SK-N-MC (cell line): ENCODE measurements at regions not wholly inside any gene's neighbourhood (a gene's known extent, or its start where the extent isn't known, plus 50 kb on each side); places are given as distances from the start of the nearest gene placed in this dataset.

Experiments used
- DNase-seq: peaks from one replicate; pipeline ENCODE4 v3.0.0-alpha.2; 2011; ENCODE audit warnings: low read depth, low spot score
- H3K27ac ChIP-seq: fragments of 200-600 bp; sonication (generic); 2 replicates; pipeline ENCODE4 v1.5.1; 2016; ENCODE audit warnings: mixed run types
- H3K36me3 ChIP-seq: fragments of 200-600 bp; sonication (generic); 2 replicates; pipeline ENCODE4 v1.6.1; 2017; ENCODE audit warnings: antibody characterized with exemption, low read length, mixed read lengths; ENCODE audit not compliant: insufficient read depth
- H3K4me3 ChIP-seq: fragments of 200-600 bp; sonication (generic); 2 replicates; pipeline ENCODE4 v1.5.1; 2016
- H3K9ac ChIP-seq: fragments of 200-600 bp; sonication (generic); 2 replicates; pipeline ENCODE4 v1.8.0; 2017; ENCODE audit warnings: mixed run types, mixed read lengths; ENCODE audit not compliant: insufficient read length
- H3K9me3 ChIP-seq: fragments of 200-600 bp; sonication (generic); 2 replicates; pipeline ENCODE4 v1.6.1; 2017; ENCODE audit warnings: low read depth, mild to moderate bottlenecking, antibody characterized with exemption, low read length, moderate library complexity, mixed read lengths
- EZH2 ChIP-seq: fragments of 200-600 bp; sonication (generic); IDR thresholded peaks from one replicate; pipeline ENCODE4 v1.6.1; 2017; ENCODE audit warnings: antibody characterized with exemption
- FOXP2 ChIP-seq: optimal IDR thresholded peaks from 2 replicates; pipeline ENCODE3; 2011; ENCODE audit warnings: mild to moderate bottlenecking, moderate library complexity; ENCODE audit not compliant: insufficient read depth; ENCODE audit errors: extremely low read length, control extremely low read depth
- POLR2AphosphoS5 ChIP-seq: IDR thresholded peaks from 2 replicates; pipeline ENCODE4 v1.6.1; 2012; ENCODE audit warnings: mild to moderate bottlenecking, low read depth, low read length, borderline replicate concordance

GRCh38 chrX:5236096-5236495 lies 992.6 kb downstream of the NLGN4X start:
- Histone ChIP-seq H3K9ac (no peak overlapping the region), H3K27ac (no peak overlapping the region), H3K36me3 (no peaks in the 10 kb centered on the region), H3K4me3 (no peak overlapping the region), H3K9me3 (no peaks in the 10 kb centered on the region)
- TF ChIP-seq FOXP2 (no peak), POLR2AphosphoS5 (no peak), EZH2 (no peak)
- no peak for DNase-seq

- no peak overlapping the region for H3K27ac ChIP-seq
- no peaks in the 10 kb centered on the region for H3K36me3 ChIP-seq
- DNase-seq: no peak
- no peak for TF ChIP-seq POLR2AphosphoS5
- no peak for TF ChIP-seq FOXP2
- TF ChIP-seq EZH2: no peak
- H3K9me3 ChIP-seq: no peaks in the 10 kb centered on the region
- H3K4me3 ChIP-seq: no peak overlapping the region
- H3K9ac ChIP-seq: no peak overlapping the region
These were observed 994.8 kb downstream of the NLGN4X start for GRCh38 chrX:5233830-5234229.

GRCh38 chrX:5220421-5220820 lies 1008.2 kb downstream of the NLGN4X start:
- Histone ChIP-seq H3K4me3 (no peak overlapping the region), H3K36me3 (no peaks in the 10 kb centered on the region), H3K9me3 (no peaks in the 10 kb centered on the region), H3K27ac (no peak overlapping the region), H3K9ac (no peak overlapping the region)
- DNase-seq: no peak
- no peak for TF ChIP-seq EZH2
- no peak for TF ChIP-seq FOXP2
- TF ChIP-seq POLR2AphosphoS5: no peak

- Histone ChIP-seq H3K36me3 (no peaks in the 10 kb centered on the region), H3K4me3 (no peak overlapping the region), H3K9ac (no peak overlapping the region), H3K27ac (no peak overlapping the region), H3K9me3 (no peaks in the 10 kb centered on the region)
- DNase-seq: no peak
- TF ChIP-seq POLR2AphosphoS5 (no peak), EZH2 (no peak), FOXP2 (no peak)
These were observed 1033.9 kb downstream of the NLGN4X start for GRCh38 chrX:5194806-5195205.

GRCh38 chrX:5180135-5180741 lies 1048.4 kb downstream of the NLGN4X start:
- Histone ChIP-seq H3K9me3 (no peaks in the 10 kb centered on the region), H3K27ac (no peak overlapping the region), H3K9ac (no peak overlapping the region), H3K36me3 (no peaks in the 10 kb centered on the region), H3K4me3 (no peak overlapping the region)
- TF ChIP-seq POLR2AphosphoS5 (no peak), FOXP2 (no peak), EZH2 (no peak)
- DNase-seq: no peak

GRCh38 chrX:5176766-5177165 lies 1051.9 kb downstream of the NLGN4X start:
- Histone ChIP-seq H3K9me3 (no peaks in the 10 kb centered on the region), H3K4me3 (peak overlapping the region; percentile 38; the same call in 1 of the 2 replicates), H3K9ac (peak overlapping the region; percentile 7), H3K36me3 (no peaks in the 10 kb centered on the region), H3K27ac (peak overlapping the region; percentile 30; the same call in 1 of the 2 replicates)
- TF ChIP-seq EZH2 (no peak), FOXP2 (no peak), POLR2AphosphoS5 (no peak)
- peak; percentile 26 for DNase-seq

- Histone ChIP-seq H3K9me3 (no peaks in the 10 kb centered on the region), H3K9ac (no peak overlapping the region), H3K36me3 (no peaks in the 10 kb centered on the region), H3K27ac (no peak overlapping the region), H3K4me3 (no peak overlapping the region)
- no peak for TF ChIP-seq FOXP2
- TF ChIP-seq POLR2AphosphoS5: no peak
- TF ChIP-seq EZH2: no peak
- no peak for DNase-seq
These were observed 1065.0 kb downstream of the NLGN4X start for GRCh38 chrX:5163663-5164062.

- Histone ChIP-seq H3K4me3 (peak overlapping the region; percentile 18; the same call in 1 of the 2 replicates), H3K36me3 (no peaks in the 10 kb centered on the region), H3K9me3 (no peaks in the 10 kb centered on the region), H3K27ac (no peak overlapping the region), H3K9ac (no peak overlapping the region)
- TF ChIP-seq POLR2AphosphoS5 (no peak), FOXP2 (no peak), EZH2 (no peak)
- DNase-seq: no peak
These were observed 1073.4 kb downstream of the NLGN4X start for GRCh38 chrX:5155301-5155700.

- H3K9ac ChIP-seq: no peak overlapping the region
- no peak for TF ChIP-seq EZH2
- no peak for TF ChIP-seq POLR2AphosphoS5
- no peak for TF ChIP-seq FOXP2
- H3K36me3 ChIP-seq: no peaks in the 10 kb centered on the region
- no peaks in the 10 kb centered on the region for H3K9me3 ChIP-seq
- no peak overlapping the region for H3K27ac ChIP-seq
- no peak for DNase-seq
- H3K4me3 ChIP-seq: no peak overlapping the region
These were observed 1082.7 kb downstream of the NLGN4X start for GRCh38 chrX:5145957-5146356.
